HG02763 (cell line): ENCODE measurements at regions not wholly inside any gene's neighbourhood (a gene's known extent, or its start where the extent isn't known, plus 50 kb on each side); places are given as distances from the start of the nearest gene placed in this dataset.

Experiments used
- ATAC-seq: cut with Tn5 transposase; IDR thresholded peaks from one replicate; pipeline ENCODE4 v1.9.1; 2021; ENCODE audit warnings: mild to moderate bottlenecking, moderate library complexity; ENCODE audit not compliant: unreplicated experiment

GRCh38 chr10:10101106-10101505, 916.6 kb upstream of the CELF2 start:
- no peak for ATAC-seq

- ATAC-seq = no peak
These were observed 906.7 kb upstream of the CELF2 start for GRCh38 chr10:10110844-10111490.

GRCh38 chr10:10118131-10118530, 899.5 kb upstream of the CELF2 start:
- ATAC-seq = no peak

- no peak for ATAC-seq
These were observed 897.0 kb upstream of the CELF2 start for GRCh38 chr10:10120671-10121070.

GRCh38 chr10:10125676-10126075, 892.0 kb upstream of the CELF2 start:
- ATAC-seq = no peak

GRCh38 chr10:10126218-10126617, 891.5 kb upstream of the CELF2 start:
- ATAC-seq = no peak

GRCh38 chr10:10128387-10128786, 889.3 kb upstream of the CELF2 start:
- ATAC-seq = no peak

GRCh38 chr10:10130686-10131085, 887.0 kb upstream of the CELF2 start:
- no peak for ATAC-seq

- ATAC-seq = no peak
These were observed 885.7 kb upstream of the CELF2 start for GRCh38 chr10:10132009-10132408.

- ATAC-seq = no peak
These were observed 884.4 kb upstream of the CELF2 start for GRCh38 chr10:10133281-10133680.

GRCh38 chr10:10138685-10139084, 879.0 kb upstream of the CELF2 start:
- ATAC-seq = no peak

GRCh38 chr10:10141782-10142382, 875.8 kb upstream of the CELF2 start:
- ATAC-seq = no peak

GRCh38 chr10:10146604-10147003, 871.1 kb upstream of the CELF2 start:
- ATAC-seq = no peak

- no peak for ATAC-seq
These were observed 867.8 kb upstream of the CELF2 start for GRCh38 chr10:10149899-10150298.

- no peak for ATAC-seq
These were observed 860.6 kb upstream of the CELF2 start for GRCh38 chr10:10156917-10157600.

GRCh38 chr10:10160821-10161312, 856.8 kb upstream of the CELF2 start:
- ATAC-seq = no peak

GRCh38 chr10:10164848-10165247, 852.8 kb upstream of the CELF2 start:
- ATAC-seq = no peak

- ATAC-seq = no peak
These were observed 852.3 kb upstream of the CELF2 start for GRCh38 chr10:10165415-10165814.

- no peak for ATAC-seq
These were observed 839.2 kb upstream of the CELF2 start for GRCh38 chr10:10178476-10178875.

- no peak for ATAC-seq
These were observed 823.8 kb upstream of the CELF2 start for GRCh38 chr10:10193848-10194247.

GRCh38 chr10:10196701-10197100, 821.0 kb upstream of the CELF2 start:
- no peak for ATAC-seq

- ATAC-seq = no peak
These were observed 820.2 kb upstream of the CELF2 start for GRCh38 chr10:10197423-10197822.
